ENCODE measurements at regions not wholly inside any gene's neighbourhood (a gene's known extent, or its start where the extent isn't known, plus 50 kb on each side); places are given as distances from the start of the nearest gene placed in this dataset.

DNA sequence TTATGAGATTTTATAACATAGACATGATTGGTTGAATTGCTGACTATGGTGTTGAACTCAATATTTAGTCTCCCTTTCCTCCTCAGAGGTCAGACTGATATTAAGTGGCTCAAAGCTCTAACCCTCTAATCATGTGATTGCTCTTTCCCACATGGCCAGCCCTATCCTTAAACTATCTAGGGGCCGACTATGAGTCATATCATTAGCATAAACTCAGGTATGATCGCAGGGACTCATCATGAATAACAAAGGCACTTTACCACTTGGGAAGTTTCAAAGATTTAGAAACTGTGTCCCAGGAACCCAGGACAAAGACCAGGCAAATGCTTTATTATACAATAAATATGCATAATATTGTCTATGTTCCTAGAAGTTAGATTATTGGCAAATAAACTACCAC lies 894.6 kb upstream of the NEGR1 start:
- SMC1A ChIA-PET (ENCODE audit: uncharacterized antibody, unreplicated experiment) = no interaction called here
- no peaks in the 10 kb centered on the region for H3K9me3 ChIP-seq (replicated peaks; ENCODE audit: control insufficient read depth, insufficient read depth, low read length)
- no peak for TF ChIP-seq STAT3 (IDR thresholded peaks at IDR 0.05; ENCODE audit: low read depth, low read length)
- no peak for TF ChIP-seq ZNF274 (IDR thresholded peaks at IDR 0.05; ENCODE audit: insufficient read depth, insufficient read length)
- 22% methylated on average over 2 of the region's 2 CpGs for WGBS (ENCODE audit: insufficient coverage, insufficient replicate concordance, low lambda C conversion rate, missing lambda C conversion rate)
- POLR2A ChIA-PET = no interaction called here
- H3K36me3 ChIP-seq (ENCODE audit: control insufficient read depth in 2 of 2, insufficient read depth in 2 of 2, low read length in 1 of 2) = no peaks in the 10 kb centered on the region
- CTCF ChIA-PET = no interaction called here
- no peak overlapping the region for H2AFZ ChIP-seq (ENCODE audit: control insufficient read depth, low read depth, low read length)
- no peaks in the 10 kb centered on the region for H4K20me1 ChIP-seq (ENCODE audit: control insufficient read depth, insufficient read depth)
- RAD21 ChIA-PET (ENCODE audit: unreplicated experiment) = no interaction called here
- no peaks in the 10 kb centered on the region for H3K79me2 ChIP-seq (ENCODE audit: control insufficient read depth, insufficient read depth, low read length)
- ATAC-seq (no peak), DNase-seq (ENCODE audit: low read depth, low spot score) (no peak), FAIRE-seq (no peak)
- H3K4me2 ChIP-seq (ENCODE audit: control insufficient read depth, insufficient read depth) = no peak overlapping the region
- H3K27me3 ChIP-seq (replicated peaks in 1 of 2; ENCODE audit: control insufficient read depth in 2 of 2, insufficient read depth in 2 of 2, low read length in 1 of 2) = no peaks in the 10 kb centered on the region
- no peak overlapping the region for H3K27ac ChIP-seq (ENCODE audit: control insufficient read depth, insufficient read depth)
- intact Hi-C loops (cut with micrococcal nuclease; ENCODE audit: unreplicated experiment) = no loop called here
- no peaks in the 10 kb centered on the region for H3K4me1 ChIP-seq (ENCODE audit: control insufficient read depth, insufficient read depth, low read length)
- no peak overlapping the region for H3K4me3 ChIP-seq
- in situ Hi-C loops (cut with MboI) = no loop called here
- no peak overlapping the region for H3K9ac ChIP-seq (ENCODE audit: control insufficient read depth, insufficient read depth, low read length)
- no TSS peak for BruUV-seq (replicated peaks)

DNA sequence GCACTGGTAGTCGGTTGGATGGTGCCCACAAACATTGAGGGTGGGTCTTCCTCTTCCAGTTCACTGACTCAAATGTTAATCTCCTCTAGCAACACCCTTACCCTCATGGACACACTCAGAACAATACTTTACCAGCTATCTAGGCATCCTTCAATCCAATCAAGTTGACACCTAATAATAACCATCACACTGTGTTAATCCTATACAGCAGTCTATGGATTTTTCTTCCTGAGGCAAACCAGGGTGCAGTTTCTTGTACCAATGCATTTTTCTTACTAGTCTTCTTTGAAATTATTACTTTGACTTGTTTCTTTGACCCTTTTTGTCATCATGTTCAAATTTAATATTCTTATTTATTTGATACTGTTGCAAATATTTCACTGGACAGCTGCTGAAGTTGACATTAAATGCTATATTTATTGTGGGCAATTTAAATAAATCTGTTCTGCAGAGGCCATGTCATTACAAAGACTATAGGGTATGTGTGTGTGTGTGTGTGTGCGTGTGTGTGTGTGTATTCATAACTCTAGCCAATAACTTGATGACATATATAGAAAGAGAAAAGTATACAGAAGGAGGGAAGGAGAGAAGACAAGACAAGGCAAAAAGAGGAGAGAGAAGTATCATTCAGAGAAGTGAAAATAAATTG lies 884.8 kb upstream of the NEGR1 start:
- no TSS peak for BruUV-seq (replicated peaks)
- H3K9ac ChIP-seq (ENCODE audit: control insufficient read depth, insufficient read depth, low read length) = no peak overlapping the region
- FAIRE-seq (no peak), ATAC-seq (no peak), DNase-seq (ENCODE audit: low read depth, low spot score) (no peak)
- ChIA-PET SMC1A (ENCODE audit: uncharacterized antibody, unreplicated experiment) (no interaction called here), POLR2A (no interaction called here), RAD21 (ENCODE audit: unreplicated experiment) (no interaction called here), CTCF (no interaction called here)
- H2AFZ ChIP-seq (ENCODE audit: control insufficient read depth, low read depth, low read length) = no peak overlapping the region
- no peak overlapping the region for H3K4me3 ChIP-seq
- H3K4me1 ChIP-seq (ENCODE audit: control insufficient read depth, insufficient read depth, low read length) = no peaks in the 10 kb centered on the region
- no peaks in the 10 kb centered on the region for H3K9me3 ChIP-seq (replicated peaks; ENCODE audit: control insufficient read depth, insufficient read depth, low read length)
- no peaks in the 10 kb centered on the region for H4K20me1 ChIP-seq (ENCODE audit: control insufficient read depth, insufficient read depth)
- 38% methylated on average over 2 of the region's 2 CpGs for WGBS (ENCODE audit: insufficient coverage, insufficient replicate concordance, low lambda C conversion rate, missing lambda C conversion rate)
- in situ Hi-C loops (cut with MboI) (no loop called here), intact Hi-C loops (cut with micrococcal nuclease; ENCODE audit: unreplicated experiment) (no loop called here)
- no peaks in the 10 kb centered on the region for H3K27me3 ChIP-seq (replicated peaks in 1 of 2; ENCODE audit: control insufficient read depth in 2 of 2, insufficient read depth in 2 of 2, low read length in 1 of 2)
- H3K36me3 ChIP-seq (ENCODE audit: control insufficient read depth in 2 of 2, insufficient read depth in 2 of 2, low read length in 1 of 2) = no peaks in the 10 kb centered on the region
- H3K79me2 ChIP-seq (ENCODE audit: control insufficient read depth, insufficient read depth, low read length) = no peaks in the 10 kb centered on the region
- H3K27ac ChIP-seq (ENCODE audit: control insufficient read depth, insufficient read depth) = no peak overlapping the region
- H3K4me2 ChIP-seq (ENCODE audit: control insufficient read depth, insufficient read depth) = no peak overlapping the region
- TF ChIP-seq PML (IDR thresholded peaks at IDR 0.05; ENCODE audit: low read length) (no peak), CREB1 (IDR thresholded peaks at IDR 0.05; ENCODE audit: low read depth) (no peak), MYB (IDR thresholded peaks at IDR 0.05; ENCODE audit: borderline replicate concordance, low read depth, low read length) (no peak), MEF2B (IDR thresholded peaks at IDR 0.05; ENCODE audit: partially characterized antibody, poor library complexity, severe bottlenecking) (no peak), MXI1 (IDR thresholded peaks at IDR 0.05; ENCODE audit: low read depth, low read length) (no peak), ZBED1 (IDR thresholded peaks at IDR 0.05; ENCODE audit: borderline replicate concordance) (no peak), POLR2AphosphoS2 (IDR thresholded peaks at IDR 0.05; ENCODE audit: low read depth, low read length) (no peak), ESRRA (IDR thresholded peaks at IDR 0.05; ENCODE audit: low read length) (no peak), PAX5 (IDR thresholded peaks at IDR 0.05; ENCODE audit: borderline replicate concordance, low read depth, low read length) (no peak), KAT2A (conservative IDR thresholded peaks at IDR 0.05; ENCODE audit: control insufficient read depth, low read depth, low read length) (no peak), KLF5 (IDR thresholded peaks at IDR 0.05; ENCODE audit: partially characterized antibody) (no peak), ZNF207 (IDR thresholded peaks at IDR 0.05; ENCODE audit: borderline replicate concordance) (no peak), GABPA (IDR thresholded peaks at IDR 0.05; ENCODE audit: low read depth) (no peak)
- TF ChIP-seq, protein P1, sequence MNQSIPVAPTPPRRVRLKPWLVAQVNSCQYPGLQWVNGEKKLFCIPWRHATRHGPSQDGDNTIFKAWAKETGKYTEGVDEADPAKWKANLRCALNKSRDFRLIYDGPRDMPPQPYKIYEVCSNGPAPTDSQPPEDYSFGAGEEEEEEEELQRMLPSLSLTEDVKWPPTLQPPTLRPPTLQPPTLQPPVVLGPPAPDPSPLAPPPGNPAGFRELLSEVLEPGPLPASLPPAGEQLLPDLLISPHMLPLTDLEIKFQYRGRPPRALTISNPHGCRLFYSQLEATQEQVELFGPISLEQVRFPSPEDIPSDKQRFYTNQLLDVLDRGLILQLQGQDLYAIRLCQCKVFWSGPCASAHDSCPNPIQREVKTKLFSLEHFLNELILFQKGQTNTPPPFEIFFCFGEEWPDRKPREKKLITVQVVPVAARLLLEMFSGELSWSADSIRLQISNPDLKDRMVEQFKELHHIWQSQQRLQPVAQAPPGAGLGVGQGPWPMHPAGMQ (IDR thresholded peaks at IDR 0.05; ENCODE audit: borderline replicate concordance) = no peak
- TF ChIP-seq, protein P2, sequence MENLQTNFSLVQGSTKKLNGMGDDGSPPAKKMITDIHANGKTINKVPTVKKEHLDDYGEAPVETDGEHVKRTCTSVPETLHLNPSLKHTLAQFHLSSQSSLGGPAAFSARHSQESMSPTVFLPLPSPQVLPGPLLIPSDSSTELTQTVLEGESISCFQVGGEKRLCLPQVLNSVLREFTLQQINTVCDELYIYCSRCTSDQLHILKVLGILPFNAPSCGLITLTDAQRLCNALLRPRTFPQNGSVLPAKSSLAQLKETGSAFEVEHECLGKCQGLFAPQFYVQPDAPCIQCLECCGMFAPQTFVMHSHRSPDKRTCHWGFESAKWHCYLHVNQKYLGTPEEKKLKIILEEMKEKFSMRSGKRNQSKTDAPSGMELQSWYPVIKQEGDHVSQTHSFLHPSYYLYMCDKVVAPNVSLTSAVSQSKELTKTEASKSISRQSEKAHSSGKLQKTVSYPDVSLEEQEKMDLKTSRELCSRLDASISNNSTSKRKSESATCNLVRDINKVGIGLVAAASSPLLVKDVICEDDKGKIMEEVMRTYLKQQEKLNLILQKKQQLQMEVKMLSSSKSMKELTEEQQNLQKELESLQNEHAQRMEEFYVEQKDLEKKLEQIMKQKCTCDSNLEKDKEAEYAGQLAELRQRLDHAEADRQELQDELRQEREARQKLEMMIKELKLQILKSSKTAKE (IDR thresholded peaks at IDR 0.05; ENCODE audit: low read depth, poor library complexity, severe bottlenecking) = no peak
